ENCODE measurements at regions not wholly inside any gene's neighbourhood (a gene's known extent, or its start where the extent isn't known, plus 50 kb on each side); places are given as distances from the start of the nearest gene placed in this dataset.

- Histone ChIP-seq H3K27ac (no peak overlapping the region), H3K27me3 (no peaks in the 10 kb centered on the region), H3K36me3 (no peaks in the 10 kb centered on the region), H3K9me3 (no peaks in the 10 kb centered on the region), H3K4me3 (replicated peaks in 1 of 3) (no peak overlapping the region), H3K4me1 (no peaks in the 10 kb centered on the region)
- intact Hi-C loops (cut with DNase I) = no loop called here
- WGBS, 2 donors = 83 to 89% methylated on average over 2 of the region's 2 CpGs
- DNase-seq = no peak
- TF ChIP-seq POLR2A (IDR thresholded peaks at IDR 0.05) = no peak
- TF ChIP-seq, protein P1, sequence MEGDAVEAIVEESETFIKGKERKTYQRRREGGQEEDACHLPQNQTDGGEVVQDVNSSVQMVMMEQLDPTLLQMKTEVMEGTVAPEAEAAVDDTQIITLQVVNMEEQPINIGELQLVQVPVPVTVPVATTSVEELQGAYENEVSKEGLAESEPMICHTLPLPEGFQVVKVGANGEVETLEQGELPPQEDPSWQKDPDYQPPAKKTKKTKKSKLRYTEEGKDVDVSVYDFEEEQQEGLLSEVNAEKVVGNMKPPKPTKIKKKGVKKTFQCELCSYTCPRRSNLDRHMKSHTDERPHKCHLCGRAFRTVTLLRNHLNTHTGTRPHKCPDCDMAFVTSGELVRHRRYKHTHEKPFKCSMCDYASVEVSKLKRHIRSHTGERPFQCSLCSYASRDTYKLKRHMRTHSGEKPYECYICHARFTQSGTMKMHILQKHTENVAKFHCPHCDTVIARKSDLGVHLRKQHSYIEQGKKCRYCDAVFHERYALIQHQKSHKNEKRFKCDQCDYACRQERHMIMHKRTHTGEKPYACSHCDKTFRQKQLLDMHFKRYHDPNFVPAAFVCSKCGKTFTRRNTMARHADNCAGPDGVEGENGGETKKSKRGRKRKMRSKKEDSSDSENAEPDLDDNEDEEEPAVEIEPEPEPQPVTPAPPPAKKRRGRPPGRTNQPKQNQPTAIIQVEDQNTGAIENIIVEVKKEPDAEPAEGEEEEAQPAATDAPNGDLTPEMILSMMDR (IDR thresholded peaks at IDR 0.05) = no peak
Measured at GRCh38 chr11:37721485-37721884, 1123.4 kb upstream of the RAG2 start.

- no peak overlapping the region for H3K4me3 ChIP-seq (replicated peaks in 1 of 3)
- intact Hi-C loops (cut with DNase I) = no loop called here
- no peaks in the 10 kb centered on the region for H3K27me3 ChIP-seq
- no peak for DNase-seq
- H3K36me3 ChIP-seq = no peaks in the 10 kb centered on the region
- WGBS, 2 donors = 81 to 93% methylated on average over 1 of the region's 1 CpG
- H3K4me1 ChIP-seq = no peaks in the 10 kb centered on the region
- H3K9me3 ChIP-seq = no peaks in the 10 kb centered on the region
- H3K27ac ChIP-seq = no peak overlapping the region
- TF ChIP-seq, protein P1 (IDR thresholded peaks at IDR 0.05) = no peak
- TF ChIP-seq POLR2A (IDR thresholded peaks at IDR 0.05) = no peak
Measured at GRCh38 chr11:37718431-37718999, 1120.5 kb upstream of the RAG2 start.

- H3K4me1 ChIP-seq = no peaks in the 10 kb centered on the region
- H3K4me3 ChIP-seq (replicated peaks in 1 of 3) = no peak overlapping the region
- no peaks in the 10 kb centered on the region for H3K9me3 ChIP-seq
- TF ChIP-seq POLR2A (IDR thresholded peaks at IDR 0.05) = no peak
- TF ChIP-seq, protein P1 (IDR thresholded peaks at IDR 0.05) = no peak
- no peaks in the 10 kb centered on the region for H3K27me3 ChIP-seq
- 44 to 47% methylated on average over 3 of the region's 3 CpGs for WGBS, 2 donors
- intact Hi-C loops (cut with DNase I) = no loop called here
- no peak overlapping the region for H3K27ac ChIP-seq
- no peaks in the 10 kb centered on the region for H3K36me3 ChIP-seq
- DNase-seq = no peak
Measured at GRCh38 chr11:37712251-37712650, 1114.2 kb upstream of the RAG2 start.

DNA sequence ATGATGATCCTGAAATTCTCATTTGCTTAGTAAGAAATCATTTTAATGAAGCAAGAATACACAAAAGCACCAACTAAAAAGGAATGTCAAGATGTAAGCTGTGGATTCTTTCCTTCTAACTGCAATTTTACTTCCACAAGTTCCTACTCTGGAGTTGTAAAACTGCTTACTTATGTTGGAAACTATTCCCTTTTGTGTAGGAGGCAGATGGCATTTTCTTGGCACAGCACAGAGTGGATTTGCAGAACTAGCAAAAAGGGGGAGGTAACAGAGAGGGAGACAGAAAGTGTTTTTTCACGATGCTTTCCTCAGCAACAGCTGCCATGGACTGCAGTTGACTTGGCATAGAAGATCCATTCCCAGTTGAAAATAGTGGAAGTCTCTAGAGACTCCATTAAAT lies 1112.0 kb upstream of the RAG2 start:
- Histone ChIP-seq H3K36me3 (no peaks in the 10 kb centered on the region), H3K27ac (no peak overlapping the region), H3K4me1 (no peaks in the 10 kb centered on the region), H3K27me3 (no peaks in the 10 kb centered on the region), H3K9me3 (no peaks in the 10 kb centered on the region), H3K4me3 (replicated peaks in 1 of 3) (no peak overlapping the region)
- DNase-seq = no peak
- TF ChIP-seq POLR2A (IDR thresholded peaks at IDR 0.05) = no peak
- TF ChIP-seq, protein P1 (IDR thresholded peaks at IDR 0.05) = no peak
- WGBS, 2 donors = 67 to 78% methylated on average over 1 of the region's 1 CpG
- intact Hi-C loops (cut with DNase I) = no loop called here

DNA sequence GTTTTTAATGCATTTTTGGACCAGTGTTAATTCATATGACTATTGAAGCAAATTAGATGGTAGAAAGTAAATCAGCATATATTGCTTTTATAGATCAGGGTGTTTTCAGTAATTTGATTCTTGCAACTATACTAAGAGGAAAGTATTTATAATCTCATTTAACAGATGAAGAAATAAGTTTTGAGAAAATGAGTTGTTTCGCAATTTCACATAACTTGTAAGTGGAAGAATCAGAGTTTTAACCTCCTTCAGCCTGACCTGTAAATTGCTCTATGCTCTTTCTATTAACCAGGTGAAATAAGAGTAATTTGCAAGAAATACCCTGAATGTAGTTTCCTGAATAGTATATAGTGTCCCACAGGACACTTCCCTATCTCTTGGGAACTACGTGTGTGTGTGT lies 1106.8 kb upstream of the RAG2 start:
- Histone ChIP-seq H3K27me3 (no peaks in the 10 kb centered on the region), H3K9me3 (no peaks in the 10 kb centered on the region), H3K36me3 (no peaks in the 10 kb centered on the region), H3K27ac (no peak overlapping the region), H3K4me1 (no peaks in the 10 kb centered on the region), H3K4me3 (replicated peaks in 1 of 3) (no peak overlapping the region)
- intact Hi-C loops (cut with DNase I) = no loop called here
- no peak for DNase-seq
- no peak for TF ChIP-seq POLR2A (IDR thresholded peaks at IDR 0.05)
- TF ChIP-seq, protein P1 (IDR thresholded peaks at IDR 0.05) = no peak
- 59 to 62% methylated on average over 2 of the region's 2 CpGs for WGBS, 2 donors
